ENCODE measurements at regions not wholly inside any gene's neighbourhood (a gene's known extent, or its start where the extent isn't known, plus 50 kb on each side); places are given as distances from the start of the nearest gene placed in this dataset.
A peak's percentile ranks its signal among the peaks of the same experiment; 100 is the strongest.

GRCh38 chr6:164183556-164184123 is 769.1 kb downstream of the QKI start:
- H3K27ac Mint-ChIP-seq (ENCODE audit: unreplicated experiment): no peak overlapping the region
- H3K9me3 Mint-ChIP-seq (ENCODE audit: unreplicated experiment): peaks cover 3% of the 10 kb centered on the region
- peak; percentile 30 for DNase-seq (ENCODE audit: extremely low spot score, unreplicated experiment)
- H3K27me3 Mint-ChIP-seq (ENCODE audit: unreplicated experiment): no peaks in the 10 kb centered on the region
- H3K4me3 Mint-ChIP-seq (ENCODE audit: unreplicated experiment): no peak overlapping the region
- no peaks in the 10 kb centered on the region for H3K36me3 Mint-ChIP-seq (ENCODE audit: unreplicated experiment)
- no peaks in the 10 kb centered on the region for H3K4me1 Mint-ChIP-seq (ENCODE audit: unreplicated experiment)
- no peak for TF ChIP-seq CTCF (IDR thresholded peaks at IDR 0.05)

- Mint-ChIP-seq H3K9me3 (ENCODE audit: unreplicated experiment) (peaks cover 8% of the 10 kb centered on the region), H3K27ac (ENCODE audit: unreplicated experiment) (no peak overlapping the region), H3K27me3 (ENCODE audit: unreplicated experiment) (no peaks in the 10 kb centered on the region), H3K36me3 (ENCODE audit: unreplicated experiment) (no peaks in the 10 kb centered on the region), H3K4me1 (ENCODE audit: unreplicated experiment) (no peaks in the 10 kb centered on the region), H3K4me3 (ENCODE audit: unreplicated experiment) (no peak overlapping the region)
- TF ChIP-seq CTCF (IDR thresholded peaks at IDR 0.05): no peak
- peak; percentile 19 for DNase-seq (ENCODE audit: extremely low spot score, unreplicated experiment)
These were observed 764.3 kb downstream of the QKI start for GRCh38 chr6:164178679-164179332.

- Mint-ChIP-seq H3K36me3 (ENCODE audit: unreplicated experiment) (no peaks in the 10 kb centered on the region), H3K9me3 (ENCODE audit: unreplicated experiment) (peaks cover 15% of the 10 kb centered on the region), H3K27me3 (ENCODE audit: unreplicated experiment) (no peaks in the 10 kb centered on the region), H3K27ac (ENCODE audit: unreplicated experiment) (no peak overlapping the region), H3K4me3 (ENCODE audit: unreplicated experiment) (no peak overlapping the region), H3K4me1 (ENCODE audit: unreplicated experiment) (no peaks in the 10 kb centered on the region)
- no peak for TF ChIP-seq CTCF (IDR thresholded peaks at IDR 0.05)
- DNase-seq (ENCODE audit: extremely low spot score, unreplicated experiment): no peak
These were observed 754.8 kb downstream of the QKI start for GRCh38 chr6:164169355-164169754.

GRCh38 chr6:164168595-164168994 is 754.1 kb downstream of the QKI start:
- no peak for DNase-seq (ENCODE audit: extremely low spot score, unreplicated experiment)
- Mint-ChIP-seq H3K9me3 (ENCODE audit: unreplicated experiment) (peaks cover 10% of the 10 kb centered on the region), H3K27ac (ENCODE audit: unreplicated experiment) (no peak overlapping the region), H3K4me3 (ENCODE audit: unreplicated experiment) (no peak overlapping the region), H3K36me3 (ENCODE audit: unreplicated experiment) (no peaks in the 10 kb centered on the region), H3K4me1 (ENCODE audit: unreplicated experiment) (no peaks in the 10 kb centered on the region), H3K27me3 (ENCODE audit: unreplicated experiment) (no peaks in the 10 kb centered on the region)
- no peak for TF ChIP-seq CTCF (IDR thresholded peaks at IDR 0.05)

GRCh38 chr6:164167873-164168405 is 753.4 kb downstream of the QKI start:
- DNase-seq (ENCODE audit: extremely low spot score, unreplicated experiment): peak; percentile 57
- Mint-ChIP-seq H3K9me3 (ENCODE audit: unreplicated experiment) (peaks cover 10% of the 10 kb centered on the region), H3K4me3 (ENCODE audit: unreplicated experiment) (no peak overlapping the region), H3K36me3 (ENCODE audit: unreplicated experiment) (no peaks in the 10 kb centered on the region), H3K4me1 (ENCODE audit: unreplicated experiment) (no peaks in the 10 kb centered on the region), H3K27ac (ENCODE audit: unreplicated experiment) (no peak overlapping the region), H3K27me3 (ENCODE audit: unreplicated experiment) (no peaks in the 10 kb centered on the region)
- TF ChIP-seq CTCF (IDR thresholded peaks at IDR 0.05): no peak
